Retinal pigment epithelial cell (primary cell): ENCODE measurements at regions not wholly inside any gene's neighbourhood (a gene's known extent, or its start where the extent isn't known, plus 50 kb on each side); places are given as distances from the start of the nearest gene placed in this dataset.

Experiments used
- DNase-seq: peaks from one replicate; pipeline ENCODE4 v3.0.0-alpha.2; 2010; ENCODE audit warnings: low read depth
- H3K4me3 ChIP-seq: 2 replicates; pipeline ENCODE4 v1.5.1; 2011; ENCODE audit warnings: mild to moderate bottlenecking, low read length, control low read depth, moderate library complexity
- TF ChIP-seq, protein P1 (sequence below): conservative IDR thresholded peaks from 2 replicates; pipeline ENCODE4 v1.5.1; 2011; ENCODE audit warnings: low read depth, low read length, control low read depth, inconsistent platforms

DNA sequence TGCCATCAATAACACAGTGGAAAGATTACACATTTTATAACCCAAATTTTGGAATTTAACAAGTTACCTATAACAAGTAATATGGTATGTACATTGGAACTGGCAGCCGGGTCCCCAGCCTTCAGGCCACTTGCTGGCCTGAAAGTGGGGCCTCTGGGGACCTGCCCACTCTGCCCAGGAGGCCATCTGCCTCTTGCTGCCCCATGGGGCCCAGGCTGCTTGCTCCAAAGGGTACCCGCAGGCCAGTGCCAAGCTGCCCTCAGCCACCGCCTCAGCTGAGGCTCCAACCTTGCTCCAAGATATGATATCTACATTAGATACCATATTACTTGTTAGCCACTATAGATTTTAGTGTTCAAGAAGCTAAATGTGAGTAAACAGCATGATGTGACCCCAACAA is 120.8 kb upstream of the TMEFF2 start:
- no peak for DNase-seq
- TF ChIP-seq, protein P1, sequence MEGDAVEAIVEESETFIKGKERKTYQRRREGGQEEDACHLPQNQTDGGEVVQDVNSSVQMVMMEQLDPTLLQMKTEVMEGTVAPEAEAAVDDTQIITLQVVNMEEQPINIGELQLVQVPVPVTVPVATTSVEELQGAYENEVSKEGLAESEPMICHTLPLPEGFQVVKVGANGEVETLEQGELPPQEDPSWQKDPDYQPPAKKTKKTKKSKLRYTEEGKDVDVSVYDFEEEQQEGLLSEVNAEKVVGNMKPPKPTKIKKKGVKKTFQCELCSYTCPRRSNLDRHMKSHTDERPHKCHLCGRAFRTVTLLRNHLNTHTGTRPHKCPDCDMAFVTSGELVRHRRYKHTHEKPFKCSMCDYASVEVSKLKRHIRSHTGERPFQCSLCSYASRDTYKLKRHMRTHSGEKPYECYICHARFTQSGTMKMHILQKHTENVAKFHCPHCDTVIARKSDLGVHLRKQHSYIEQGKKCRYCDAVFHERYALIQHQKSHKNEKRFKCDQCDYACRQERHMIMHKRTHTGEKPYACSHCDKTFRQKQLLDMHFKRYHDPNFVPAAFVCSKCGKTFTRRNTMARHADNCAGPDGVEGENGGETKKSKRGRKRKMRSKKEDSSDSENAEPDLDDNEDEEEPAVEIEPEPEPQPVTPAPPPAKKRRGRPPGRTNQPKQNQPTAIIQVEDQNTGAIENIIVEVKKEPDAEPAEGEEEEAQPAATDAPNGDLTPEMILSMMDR = no peak
- no peak overlapping the region for H3K4me3 ChIP-seq

DNA sequence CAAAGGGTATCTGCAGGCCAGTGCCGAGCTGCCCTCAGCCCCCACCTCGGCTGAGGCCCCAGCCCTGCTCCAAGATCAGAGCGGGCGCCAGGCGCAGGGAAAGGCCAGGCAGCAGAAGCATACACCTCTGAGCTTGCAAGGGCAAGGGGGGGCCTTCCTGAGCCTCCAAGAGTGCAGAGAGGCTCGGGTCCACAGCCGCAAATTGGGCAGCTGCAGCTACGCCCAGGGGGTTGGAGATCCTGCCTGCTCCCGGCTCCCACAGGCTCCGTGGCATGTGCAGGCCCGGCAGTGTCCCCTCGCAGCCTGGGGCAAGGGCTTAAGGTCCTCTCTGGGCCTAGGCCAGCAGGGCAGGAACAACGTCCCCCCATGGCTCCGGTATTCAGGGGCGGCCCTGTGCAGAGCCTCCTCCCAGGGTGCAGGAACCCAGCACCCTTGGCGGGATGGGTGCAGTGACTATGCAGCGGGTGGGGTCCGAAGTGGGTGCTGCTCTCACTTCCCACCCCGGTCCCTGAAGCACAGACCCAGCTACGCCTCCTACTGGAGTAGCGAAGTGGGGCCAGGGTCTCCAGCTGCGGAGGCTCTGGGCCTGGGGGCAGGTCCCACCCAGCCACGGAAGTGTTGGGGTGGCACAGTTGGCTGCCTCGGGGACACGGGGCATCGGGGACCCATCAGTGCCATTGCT is 120.2 kb upstream of the TMEFF2 start:
- no peak for DNase-seq
- TF ChIP-seq, protein P1 = no peak
- H3K4me3 ChIP-seq = no peak overlapping the region

DNA sequence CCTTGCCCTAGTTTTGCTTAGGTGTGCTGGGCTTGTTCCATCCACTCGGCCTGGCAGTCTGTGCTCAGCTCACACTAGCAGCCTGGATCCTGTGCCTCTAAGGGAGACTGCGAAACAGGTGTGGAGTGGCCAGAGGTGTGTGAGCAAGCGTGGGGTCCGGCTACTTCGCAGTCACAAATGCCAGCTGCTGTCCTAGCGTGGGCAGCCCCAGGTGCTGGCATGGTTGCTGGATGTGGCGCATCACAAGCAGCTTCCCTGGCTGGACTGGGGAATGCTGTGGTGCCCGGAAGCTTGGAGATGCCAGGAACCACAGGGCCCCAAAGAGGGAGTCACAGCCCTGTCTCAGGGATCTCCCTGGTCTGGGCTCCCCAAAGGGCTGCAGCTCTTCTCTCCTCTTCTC is 119.0 kb upstream of the TMEFF2 start:
- no peak overlapping the region for H3K4me3 ChIP-seq
- no peak for DNase-seq
- TF ChIP-seq, protein P1 = no peak

DNA sequence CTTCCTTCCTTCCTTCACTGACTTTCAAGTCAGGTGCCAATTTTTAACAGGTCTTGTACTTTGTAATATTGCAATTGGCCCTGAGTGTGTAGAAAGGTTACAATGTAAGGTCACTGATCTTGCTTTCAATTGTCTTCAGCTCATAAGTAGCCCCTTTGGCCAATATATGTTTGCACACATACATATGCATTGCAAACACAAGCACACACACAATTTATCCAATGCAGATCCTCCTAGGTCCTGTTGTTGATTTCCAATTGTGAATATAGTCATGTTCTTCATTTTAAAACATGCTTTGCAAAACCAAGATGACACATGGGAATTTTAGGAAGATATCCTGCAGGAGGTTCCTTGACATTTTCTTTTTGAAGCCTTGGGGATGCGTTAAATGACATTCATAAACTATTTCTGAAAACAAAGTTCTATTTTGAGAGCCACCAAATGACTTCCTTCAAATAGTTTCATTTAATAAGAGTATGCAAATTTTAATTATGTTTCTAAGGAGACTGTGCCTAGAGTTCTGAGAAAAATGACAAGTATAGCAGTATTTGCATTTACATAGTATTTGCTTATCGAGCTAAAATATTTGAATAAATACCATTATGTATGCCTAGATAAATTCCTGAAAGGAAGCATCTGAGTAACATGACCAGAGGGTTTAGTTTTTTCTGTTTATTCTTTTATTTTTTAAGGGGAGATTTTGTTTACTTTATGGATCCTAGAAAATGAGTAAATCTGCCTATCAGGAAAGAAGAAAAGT is 117.1 kb upstream of the TMEFF2 start:
- no peak overlapping the region for H3K4me3 ChIP-seq
- DNase-seq = no peak
- TF ChIP-seq, protein P1 = no peak

DNA sequence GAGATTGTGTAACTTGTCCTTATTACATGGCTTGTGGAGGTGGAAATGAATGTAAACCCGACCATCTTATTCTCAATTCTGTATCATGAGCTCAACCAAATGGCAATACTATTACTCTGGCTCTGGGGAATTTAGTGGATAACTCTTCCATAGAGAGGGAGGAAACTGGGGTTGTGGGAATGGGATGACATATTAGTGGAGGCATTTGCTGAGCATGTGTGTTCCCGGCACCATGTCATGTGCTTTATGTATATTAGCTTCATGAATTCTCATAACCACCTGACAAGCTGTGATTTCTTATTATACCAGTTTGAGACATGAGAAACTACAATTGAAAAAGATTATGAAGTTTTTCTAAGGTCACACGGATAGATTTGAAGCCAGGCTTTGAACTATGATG is 112.8 kb upstream of the TMEFF2 start:
- no peak overlapping the region for H3K4me3 ChIP-seq
- TF ChIP-seq, protein P1 = no peak
- DNase-seq = peak; percentile 55

DNA sequence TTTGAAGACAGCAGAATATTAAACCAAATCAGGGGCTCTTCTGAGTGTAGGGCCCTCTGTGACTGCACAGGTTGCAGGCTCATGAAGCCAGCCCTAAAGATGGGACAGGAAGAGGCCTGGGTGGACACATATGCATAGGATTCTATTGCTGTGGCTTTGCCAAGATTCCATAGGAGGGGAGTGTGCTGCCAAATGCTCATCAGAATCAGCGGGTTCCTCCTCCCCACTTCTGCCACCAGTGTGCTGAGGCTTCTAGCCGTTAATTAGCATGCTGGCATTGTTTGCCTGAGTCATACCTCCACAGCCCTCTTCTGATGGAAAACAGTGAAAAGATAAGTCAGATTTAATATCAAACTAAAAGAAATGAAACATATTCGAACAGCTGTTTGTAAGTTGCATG is 103.9 kb upstream of the TMEFF2 start:
- TF ChIP-seq, protein P1 = no peak
- no peak overlapping the region for H3K4me3 ChIP-seq
- no peak for DNase-seq

DNA sequence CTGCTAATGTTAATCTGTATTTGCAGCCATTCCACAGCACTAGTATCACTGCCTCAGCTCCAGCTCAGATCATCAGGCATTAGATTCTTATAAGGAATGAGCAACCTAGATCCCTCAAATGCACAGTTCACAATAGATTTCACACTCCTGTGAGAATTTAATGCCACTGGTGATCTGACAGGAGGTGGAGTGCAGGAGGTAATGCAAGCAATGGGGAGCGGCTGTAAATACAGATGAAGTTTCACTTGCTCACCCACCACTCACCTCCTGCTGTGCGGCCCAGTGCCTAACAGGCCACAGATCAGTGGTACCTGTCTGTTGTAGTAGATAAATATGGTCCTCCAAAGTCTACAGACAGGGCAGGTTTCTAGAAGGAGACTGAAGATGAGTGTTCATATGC is 97.7 kb upstream of the TMEFF2 start:
- H3K4me3 ChIP-seq = no peak overlapping the region
- TF ChIP-seq, protein P1 = no peak
- DNase-seq = no peak
